ENCODE measurements at regions not wholly inside any gene's neighbourhood (a gene's known extent, or its start where the extent isn't known, plus 50 kb on each side); places are given as distances from the start of the nearest gene placed in this dataset.

- TF ChIP-seq, protein P1, sequence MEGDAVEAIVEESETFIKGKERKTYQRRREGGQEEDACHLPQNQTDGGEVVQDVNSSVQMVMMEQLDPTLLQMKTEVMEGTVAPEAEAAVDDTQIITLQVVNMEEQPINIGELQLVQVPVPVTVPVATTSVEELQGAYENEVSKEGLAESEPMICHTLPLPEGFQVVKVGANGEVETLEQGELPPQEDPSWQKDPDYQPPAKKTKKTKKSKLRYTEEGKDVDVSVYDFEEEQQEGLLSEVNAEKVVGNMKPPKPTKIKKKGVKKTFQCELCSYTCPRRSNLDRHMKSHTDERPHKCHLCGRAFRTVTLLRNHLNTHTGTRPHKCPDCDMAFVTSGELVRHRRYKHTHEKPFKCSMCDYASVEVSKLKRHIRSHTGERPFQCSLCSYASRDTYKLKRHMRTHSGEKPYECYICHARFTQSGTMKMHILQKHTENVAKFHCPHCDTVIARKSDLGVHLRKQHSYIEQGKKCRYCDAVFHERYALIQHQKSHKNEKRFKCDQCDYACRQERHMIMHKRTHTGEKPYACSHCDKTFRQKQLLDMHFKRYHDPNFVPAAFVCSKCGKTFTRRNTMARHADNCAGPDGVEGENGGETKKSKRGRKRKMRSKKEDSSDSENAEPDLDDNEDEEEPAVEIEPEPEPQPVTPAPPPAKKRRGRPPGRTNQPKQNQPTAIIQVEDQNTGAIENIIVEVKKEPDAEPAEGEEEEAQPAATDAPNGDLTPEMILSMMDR (IDR thresholded peaks at IDR 0.05; ENCODE audit: extremely low read depth in 1 of 2, insufficient read depth in 1 of 2, low read depth in 1 of 2, low read length in 2 of 2): no peak
- TF ChIP-seq GATA2 (IDR thresholded peaks at IDR 0.05; ENCODE audit: insufficient read depth, insufficient read length, low read depth, low read length) (no peak), POLR2A (IDR thresholded peaks at IDR 0.05; ENCODE audit: low read depth, low read length) (no peak), EZH2 (IDR thresholded peaks at IDR 0.05; ENCODE audit: borderline replicate concordance, low read depth, low read length, severe bottlenecking) (no peak), POLR2AphosphoS5 (IDR thresholded peaks at IDR 0.05; ENCODE audit: insufficient read depth, low read depth, low read length) (no peak), JUN (IDR thresholded peaks at IDR 0.05; ENCODE audit: borderline replicate concordance, insufficient read depth, insufficient read length, low read depth) (no peak)
Observed at GRCh38 chr4:138689593-138689992, 326.0 kb upstream of the NOCT start.
